Testis (tissue), 2 donors: ENCODE measurements at regions not wholly inside any gene's neighbourhood (a gene's known extent, or its start where the extent isn't known, plus 50 kb on each side); places are given as distances from the start of the nearest gene placed in this dataset.

Experiments used
- POLR2A ChIP-seq: fragments of 450-650 bp; IDR thresholded peaks from one replicate; pipeline ENCODE4 v1.6.1; 2017; ENCODE audit warnings: antibody characterized with exemption, mild to moderate bottlenecking, moderate library complexity
- TF ChIP-seq, protein P1 (sequence below), 3 experiments: fragments of 450-650 bp in 2 of 3; fragments of 200-600 bp in 1 of 3; sonication (generic) in 1 of 3; IDR thresholded peaks; one replicate each; pipeline ENCODE4 v1.5.1; 2016 to 2019; ENCODE audit warnings: antibody characterized with exemption in 3 of 3, mild to moderate bottlenecking in 2 of 3, moderate library complexity in 1 of 3

DNA sequence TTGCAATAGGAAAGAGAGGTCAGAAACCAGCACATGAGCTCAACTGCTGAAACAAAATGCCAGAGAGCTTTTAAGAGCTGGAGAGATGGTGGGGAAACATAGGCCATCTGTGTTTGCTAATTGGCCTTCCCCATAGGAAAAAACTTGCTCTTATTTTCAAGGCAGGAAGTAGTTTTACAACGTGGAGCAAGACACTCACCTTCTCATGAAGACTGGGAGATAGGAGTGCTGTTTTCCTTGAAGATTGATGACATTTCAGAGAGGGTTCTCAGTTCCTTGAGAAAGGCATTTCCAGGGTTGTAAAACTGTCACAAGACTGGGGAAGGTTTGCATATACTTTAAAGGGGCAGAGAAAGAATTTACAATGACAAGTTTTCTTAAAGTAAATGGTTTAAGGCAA is 586.3 kb upstream of the RAG2 start:
- TF ChIP-seq, protein P1, sequence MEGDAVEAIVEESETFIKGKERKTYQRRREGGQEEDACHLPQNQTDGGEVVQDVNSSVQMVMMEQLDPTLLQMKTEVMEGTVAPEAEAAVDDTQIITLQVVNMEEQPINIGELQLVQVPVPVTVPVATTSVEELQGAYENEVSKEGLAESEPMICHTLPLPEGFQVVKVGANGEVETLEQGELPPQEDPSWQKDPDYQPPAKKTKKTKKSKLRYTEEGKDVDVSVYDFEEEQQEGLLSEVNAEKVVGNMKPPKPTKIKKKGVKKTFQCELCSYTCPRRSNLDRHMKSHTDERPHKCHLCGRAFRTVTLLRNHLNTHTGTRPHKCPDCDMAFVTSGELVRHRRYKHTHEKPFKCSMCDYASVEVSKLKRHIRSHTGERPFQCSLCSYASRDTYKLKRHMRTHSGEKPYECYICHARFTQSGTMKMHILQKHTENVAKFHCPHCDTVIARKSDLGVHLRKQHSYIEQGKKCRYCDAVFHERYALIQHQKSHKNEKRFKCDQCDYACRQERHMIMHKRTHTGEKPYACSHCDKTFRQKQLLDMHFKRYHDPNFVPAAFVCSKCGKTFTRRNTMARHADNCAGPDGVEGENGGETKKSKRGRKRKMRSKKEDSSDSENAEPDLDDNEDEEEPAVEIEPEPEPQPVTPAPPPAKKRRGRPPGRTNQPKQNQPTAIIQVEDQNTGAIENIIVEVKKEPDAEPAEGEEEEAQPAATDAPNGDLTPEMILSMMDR (IDR thresholded peaks at IDR 0.05), result no peak
- TF ChIP-seq POLR2A, result no peak
